ENCODE measurements at regions not wholly inside any gene's neighbourhood (a gene's known extent, or its start where the extent isn't known, plus 50 kb on each side); places are given as distances from the start of the nearest gene placed in this dataset.

GRCh38 chr18:46290440-46291020 lies 186.3 kb downstream of the HAUS1 start:
- intact Hi-C loops (cut with DNase I): no loop called here
- no peak overlapping the region for H3K4me3 ChIP-seq (replicated peaks in 1 of 3)
- H3K27me3 ChIP-seq: no peaks in the 10 kb centered on the region
- 84 to 96% methylated on average over 9 of the region's 9 CpGs for WGBS, 2 donors
- no peak overlapping the region for H3K27ac ChIP-seq
- no peaks in the 10 kb centered on the region for H3K4me1 ChIP-seq
- H3K9me3 ChIP-seq: no peaks in the 10 kb centered on the region
- TF ChIP-seq POLR2A (IDR thresholded peaks at IDR 0.05): no peak
- no peak for TF ChIP-seq CTCF (IDR thresholded peaks at IDR 0.05)
- DNase-seq: no peak
- no peaks in the 10 kb centered on the region for H3K36me3 ChIP-seq

GRCh38 chr18:46291149-46291548 lies 187.0 kb downstream of the HAUS1 start:
- Histone ChIP-seq H3K27ac (no peak overlapping the region), H3K27me3 (no peaks in the 10 kb centered on the region), H3K4me1 (no peaks in the 10 kb centered on the region), H3K36me3 (no peaks in the 10 kb centered on the region), H3K9me3 (no peaks in the 10 kb centered on the region), H3K4me3 (replicated peaks in 1 of 3) (no peak overlapping the region)
- no peak for DNase-seq
- intact Hi-C loops (cut with DNase I): no loop called here
- no peak for TF ChIP-seq POLR2A (IDR thresholded peaks at IDR 0.05)
- TF ChIP-seq CTCF (IDR thresholded peaks at IDR 0.05): no peak
- WGBS, 2 donors: 94 to 95% methylated on average over 4 of the region's 4 CpGs

GRCh38 chr18:46293742-46294181 lies 189.6 kb downstream of the HAUS1 start:
- intact Hi-C loops (cut with DNase I): no loop called here
- H3K9me3 ChIP-seq: no peaks in the 10 kb centered on the region
- WGBS, 2 donors: 21 to 32% methylated on average over 4 to 5 of the region's 5 CpGs

DNA sequence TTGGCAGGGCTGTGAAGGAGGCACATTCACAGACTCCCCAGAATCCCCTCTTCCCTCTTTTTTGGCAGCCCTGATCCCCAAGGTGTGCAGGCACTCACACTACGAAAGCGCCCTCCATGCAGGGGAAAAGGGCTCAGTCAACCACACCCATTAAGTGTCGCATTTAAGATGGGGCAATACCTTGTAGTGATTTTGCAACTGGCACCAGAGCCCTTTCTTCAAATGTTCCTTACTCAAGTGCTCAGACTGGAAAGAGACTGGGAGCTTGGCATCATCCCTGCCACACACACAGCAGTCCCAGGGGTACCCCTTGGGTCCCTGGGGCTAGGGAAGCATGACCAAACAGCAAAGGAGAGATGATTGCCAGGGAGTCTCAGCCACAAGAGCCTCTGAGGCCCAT lies 190.1 kb downstream of the HAUS1 start:
- TF ChIP-seq CTCF (IDR thresholded peaks at IDR 0.05) (no peak), POLR2A (IDR thresholded peaks at IDR 0.05) (no peak)
- WGBS, 2 donors: 64 to 69% methylated on average over 3 of the region's 3 CpGs
- Histone ChIP-seq H3K36me3 (no peaks in the 10 kb centered on the region), H3K27ac (no peak overlapping the region), H3K4me1 (no peaks in the 10 kb centered on the region), H3K9me3 (no peaks in the 10 kb centered on the region), H3K4me3 (replicated peaks in 1 of 3) (no peak overlapping the region), H3K27me3 (no peaks in the 10 kb centered on the region)
- DNase-seq: no peak
- intact Hi-C loops (cut with DNase I): no loop called here

More at GRCh38 chr18:46293742-46294181, 189.6 kb downstream of the HAUS1 start:
- H3K36me3 ChIP-seq: no peaks in the 10 kb centered on the region
- TF ChIP-seq POLR2A (IDR thresholded peaks at IDR 0.05): no peak
- TF ChIP-seq CTCF (IDR thresholded peaks at IDR 0.05): no peak
- no peaks in the 10 kb centered on the region for H3K27me3 ChIP-seq
- no peaks in the 10 kb centered on the region for H3K4me1 ChIP-seq
- H3K27ac ChIP-seq: no peak overlapping the region
- no peak for DNase-seq
- H3K4me3 ChIP-seq (replicated peaks in 1 of 3): no peak overlapping the region

- Histone ChIP-seq H3K36me3 (no peaks in the 10 kb centered on the region), H3K27me3 (no peaks in the 10 kb centered on the region), H3K9me3 (no peaks in the 10 kb centered on the region), H3K27ac (no peak overlapping the region), H3K4me3 (replicated peaks in 1 of 3) (no peak overlapping the region), H3K4me1 (no peaks in the 10 kb centered on the region)
- intact Hi-C loops (cut with DNase I): no loop called here
- TF ChIP-seq CTCF (IDR thresholded peaks at IDR 0.05): no peak
- DNase-seq: no peak
- WGBS, 2 donors: 88 to 93% methylated on average over 5 of the region's 5 CpGs
Measured at GRCh38 chr18:46294751-46295150, 190.6 kb downstream of the HAUS1 start.

Data from thyroid gland (tissue), 4 donors.